ENCODE measurements at regions not wholly inside any gene's neighbourhood (a gene's known extent, or its start where the extent isn't known, plus 50 kb on each side); places are given as distances from the start of the nearest gene placed in this dataset.

DNA sequence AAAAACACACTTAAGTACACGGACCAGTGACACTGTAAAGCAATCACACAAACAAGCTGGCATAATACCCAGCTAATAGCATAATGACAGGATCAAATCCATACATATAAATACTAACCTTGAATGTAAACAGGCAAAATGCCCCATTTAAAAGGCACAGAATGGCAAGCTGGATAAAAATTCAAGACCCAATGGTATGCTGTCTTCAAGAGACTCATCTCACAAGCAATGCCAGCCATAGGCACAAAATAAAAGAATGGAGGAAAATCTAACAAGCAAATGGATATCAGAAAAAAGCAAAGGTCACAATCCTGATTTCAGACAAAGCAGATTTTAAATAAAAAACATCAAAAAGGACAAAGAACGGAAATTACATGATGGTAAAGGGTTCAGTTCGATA, 79.1 kb upstream of the PTGFR start:
- no peak overlapping the region for H3K4me3 ChIP-seq
- TF ChIP-seq POLR2A (IDR thresholded peaks at IDR 0.05), result no peak
- no peak for TF ChIP-seq CTCF (IDR thresholded peaks at IDR 0.05)
- no peaks in the 10 kb centered on the region for H3K36me3 ChIP-seq (ENCODE audit: low read depth, missing control alignments)
- H3K4me1 ChIP-seq, result no peaks in the 10 kb centered on the region
- no peak for DNase-seq
- no peaks in the 10 kb centered on the region for H3K27me3 ChIP-seq
- no peaks in the 10 kb centered on the region for H3K9me3 ChIP-seq
- intact Hi-C loops (cut with DNase I; ENCODE audit: low total_unique reads), result no loop called here
- no peak overlapping the region for H3K27ac ChIP-seq
- 60% methylated on average over 3 of the region's 3 CpGs for WGBS, 2 donors

GRCh38 chr1:78415165-78415564, 75.6 kb upstream of the PTGFR start:
- Histone ChIP-seq H3K9me3 (no peaks in the 10 kb centered on the region), H3K4me1 (no peaks in the 10 kb centered on the region), H3K27me3 (no peaks in the 10 kb centered on the region), H3K27ac (no peak overlapping the region), H3K4me3 (no peak overlapping the region), H3K36me3 (ENCODE audit: low read depth, missing control alignments) (no peaks in the 10 kb centered on the region)
- intact Hi-C loops (cut with DNase I; ENCODE audit: low total_unique reads), result no loop called here
- DNase-seq, result no peak
- TF ChIP-seq POLR2A (IDR thresholded peaks at IDR 0.05) (no peak), CTCF (IDR thresholded peaks at IDR 0.05) (no peak)
- 85 to 87% methylated on average over 1 of the region's 1 CpG for WGBS, 2 donors

DNA sequence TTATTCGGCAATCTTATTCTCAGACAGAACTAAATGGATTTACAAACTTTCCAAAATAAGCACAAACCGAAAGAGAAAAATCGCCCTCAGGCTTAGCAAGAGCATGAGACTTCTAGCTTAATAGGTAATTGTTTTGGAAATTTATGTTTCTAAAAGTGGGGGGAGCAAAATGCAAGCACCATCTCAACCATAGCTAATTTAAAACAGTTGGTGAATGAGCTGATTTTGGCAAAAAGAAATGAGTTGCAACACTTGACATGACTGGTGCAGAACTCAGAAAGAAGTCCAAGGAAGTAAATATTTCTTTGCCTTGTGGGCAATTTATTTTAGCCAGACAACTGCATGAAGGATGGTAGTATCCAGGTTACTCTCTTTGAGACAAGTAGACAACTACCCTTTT, 71.5 kb upstream of the PTGFR start:
- intact Hi-C loops (cut with DNase I; ENCODE audit: low total_unique reads), result no loop called here
- Histone ChIP-seq H3K4me1 (no peaks in the 10 kb centered on the region), H3K27ac (no peak overlapping the region), H3K27me3 (no peaks in the 10 kb centered on the region), H3K9me3 (no peaks in the 10 kb centered on the region), H3K36me3 (ENCODE audit: low read depth, missing control alignments) (no peaks in the 10 kb centered on the region), H3K4me3 (no peak overlapping the region)
- 81 to 82% methylated on average over 3 of the region's 3 CpGs for WGBS, 2 donors
- TF ChIP-seq CTCF (IDR thresholded peaks at IDR 0.05) (no peak), POLR2A (IDR thresholded peaks at IDR 0.05) (no peak)
- DNase-seq, result no peak

- WGBS, 2 donors, result 85% methylated on average over 3 of the region's 3 CpGs
- H3K27me3 ChIP-seq, result no peaks in the 10 kb centered on the region
- H3K27ac ChIP-seq, result no peak overlapping the region
- no peaks in the 10 kb centered on the region for H3K9me3 ChIP-seq
- intact Hi-C loops (cut with DNase I; ENCODE audit: low total_unique reads), result no loop called here
- TF ChIP-seq POLR2A (IDR thresholded peaks at IDR 0.05), result no peak
- no peak for TF ChIP-seq CTCF (IDR thresholded peaks at IDR 0.05)
- H3K36me3 ChIP-seq (ENCODE audit: low read depth, missing control alignments), result no peaks in the 10 kb centered on the region
- DNase-seq, result no peak
- no peak overlapping the region for H3K4me3 ChIP-seq
- no peaks in the 10 kb centered on the region for H3K4me1 ChIP-seq
These were observed 70.6 kb upstream of the PTGFR start for GRCh38 chr1:78420181-78420580.

GRCh38 chr1:78420688-78421087, 70.1 kb upstream of the PTGFR start:
- no peak overlapping the region for H3K4me3 ChIP-seq
- no peak overlapping the region for H3K27ac ChIP-seq
- H3K36me3 ChIP-seq (ENCODE audit: low read depth, missing control alignments), result no peaks in the 10 kb centered on the region
- intact Hi-C loops (cut with DNase I; ENCODE audit: low total_unique reads), result no loop called here
- H3K4me1 ChIP-seq, result no peaks in the 10 kb centered on the region
- H3K27me3 ChIP-seq, result no peaks in the 10 kb centered on the region
- TF ChIP-seq POLR2A (IDR thresholded peaks at IDR 0.05), result no peak
- TF ChIP-seq CTCF (IDR thresholded peaks at IDR 0.05), result no peak
- no peaks in the 10 kb centered on the region for H3K9me3 ChIP-seq
- no peak for DNase-seq

Data from testis (tissue), 2 donors.